HCT116 (cell line): ENCODE measurements at regions not wholly inside any gene's neighbourhood (a gene's known extent, or its start where the extent isn't known, plus 50 kb on each side); places are given as distances from the start of the nearest gene placed in this dataset.

Experiments used
- ATAC-seq: fragments of 200-7000 bp; cut with Tn5 transposase; 2 replicates; pipeline ENCODE4 v1.9.1; 2020; ENCODE audit warnings: mild to moderate bottlenecking, moderate library complexity
- BruUV-seq: library from RNA; stranded (reverse); fragments of 400-500 nt; replicated peaks from 2 replicates; lab custom pipeline; 2021; lab: Mats Ljungman, UMichigan
- CTCF ChIA-PET: fragments of 300-600 bp; sonication (Branson Sonifier 250); formaldehyde crosslinking; loops from one replicate; lab custom pipeline; 2021; ENCODE audit warnings: antibody characterized with exemption; lab: Charles Lee
- POLR2A ChIA-PET: fragments of 300-600, 350-600 bp; sonication (Branson Sonifier 250); formaldehyde crosslinking; loops from one replicate; lab custom pipeline; 2021; ENCODE audit warnings: antibody characterized with exemption; lab: Charles Lee
- RAD21 ChIA-PET, 2 experiments: fragments of 300-600 bp; sonication (Branson Sonifier 250); formaldehyde crosslinking; loops; one replicate each; lab custom pipeline; 2023; ENCODE audit warnings: low total read pairs in 2 of 2; ENCODE audit not compliant: uncharacterized antibody in 2 of 2, unreplicated experiment in 2 of 2, low non-redundant PET in 1 of 2; lab: Charles Lee
- DNase-seq: peaks from one replicate; pipeline ENCODE4 v3.0.0-alpha.2; 2010; ENCODE audit warnings: low read depth, low spot score
- H2AFZ ChIP-seq: fragments of 200-600 bp; shearing (Covaris generic), sonication (generic); 2 replicates; pipeline ENCODE4 v1.6.1; 2017; ENCODE audit warnings: low read depth, mixed run types, mixed read lengths, antibody characterized with exemption, low read length; ENCODE audit not compliant: poor library complexity, severe bottlenecking
- H3K27ac ChIP-seq: 2 replicates; pipeline ENCODE4 v1.5.1; 2012; ENCODE audit warnings: low read depth, low read length
- H3K27me3 ChIP-seq: fragments of 200-600 bp; sonication (generic); 2 replicates; pipeline ENCODE4 v1.6.1; 2016; ENCODE audit warnings: mixed run types, low read length, mixed read lengths; ENCODE audit not compliant: insufficient read depth
- H3K36me3 ChIP-seq, 2 experiments: fragments of 200-500 bp in 1 of 2; fragments of 200-600 bp in 1 of 2; sonication (Bioruptor generic) in 1 of 2; sonication (generic) in 1 of 2; 2 replicates each; pipeline versions ENCODE4 v1.5.1 to v1.6.1; 2014 to 2016; ENCODE audit warnings: low read length in 2 of 2, inconsistent platforms in 1 of 2, mixed read lengths in 1 of 2, mixed run types in 1 of 2; ENCODE audit not compliant: insufficient read depth in 2 of 2, control insufficient read depth in 1 of 2
- H3K4me1 ChIP-seq, 2 experiments: fragments of 200-600 bp in 1 of 2; sonication (generic) in 1 of 2; 2 replicates each; pipeline versions ENCODE4 v1.5.1 to v1.6.1; 2012 to 2017; ENCODE audit warnings: low read length in 2 of 2, inconsistent platforms in 1 of 2, mild to moderate bottlenecking in 1 of 2, mixed read lengths in 1 of 2, mixed run types in 1 of 2, moderate library complexity in 1 of 2; ENCODE audit not compliant: insufficient read depth in 2 of 2, control insufficient read depth in 1 of 2
- H3K4me2 ChIP-seq: fragments of 200-600 bp; sonication (generic); 2 replicates; pipeline ENCODE4 v1.6.1; 2017; ENCODE audit warnings: mixed run types, low read length, mixed read lengths
- H3K4me3 ChIP-seq, 2 experiments: fragments of 200-600 bp in 1 of 2; sonication (generic) in 1 of 2; replicated peaks in 1 of 2; 2 replicates each; pipeline ENCODE4 v1.5.1; 2011 to 2016; ENCODE audit warnings: low read length in 2 of 2, control low read depth in 1 of 2, low read depth in 1 of 2, mild to moderate bottlenecking in 1 of 2, mixed read lengths in 1 of 2, mixed run types in 1 of 2
- H3K79me2 ChIP-seq: fragments of 200-600 bp; sonication (generic); 2 replicates; pipeline ENCODE4 v1.6.1; 2017; ENCODE audit warnings: mild to moderate bottlenecking, mixed run types, low read length, moderate library complexity, mixed read lengths; ENCODE audit not compliant: insufficient read depth
- H3K9ac ChIP-seq: fragments of 200-600 bp; sonication (generic); 2 replicates; pipeline ENCODE4 v1.6.1; 2016; ENCODE audit warnings: low read length, mixed read lengths
- H3K9me2 ChIP-seq: fragments of 200-600 bp; sonication (generic), shearing (Covaris generic); 2 replicates; pipeline ENCODE4 v1.6.1; 2017; ENCODE audit warnings: mixed run types, mild to moderate bottlenecking, moderate library complexity; ENCODE audit not compliant: insufficient read depth
- H3K9me3 ChIP-seq, 2 experiments: fragments of 200-500 bp in 1 of 2; fragments of 200-600 bp in 1 of 2; sonication (Bioruptor generic) in 1 of 2; sonication (generic) in 1 of 2; 2 replicates each; pipeline ENCODE4 v1.6.1; 2014 to 2017; ENCODE audit warnings: low read length in 2 of 2, mixed read lengths in 2 of 2, inconsistent platforms in 1 of 2, low read depth in 1 of 2, mild to moderate bottlenecking in 1 of 2, mixed run types in 1 of 2, moderate library complexity in 1 of 2; ENCODE audit not compliant: control insufficient read depth in 1 of 2, insufficient read depth in 1 of 2
- H4K20me1 ChIP-seq: fragments of 200-600 bp; sonication (generic), shearing (Covaris generic); 2 replicates; pipeline ENCODE4 v1.6.1; 2017; ENCODE audit warnings: mixed run types, mild to moderate bottlenecking, moderate library complexity; ENCODE audit not compliant: insufficient read depth
- CBX3 ChIP-seq: IDR thresholded peaks from 2 replicates; pipeline ENCODE4 v1.6.1; 2012; ENCODE audit warnings: low read depth
- CEBPB ChIP-seq: IDR thresholded peaks from 2 replicates; pipeline ENCODE4 v1.6.1; 2012; ENCODE audit warnings: low read depth
- EGR1 ChIP-seq: IDR thresholded peaks from 2 replicates; pipeline ENCODE4 v1.6.1; 2012; ENCODE audit warnings: low read depth
- EZH2 ChIP-seq: fragments of 200-600 bp; sonication (generic); IDR thresholded peaks from 2 replicates; pipeline ENCODE4 v1.6.1; 2017; ENCODE audit warnings: antibody characterized with exemption, mixed run types
- FOSL1 ChIP-seq: IDR thresholded peaks from 2 replicates; pipeline ENCODE4 v1.6.1; 2012; ENCODE audit warnings: low read depth
- JUND ChIP-seq: IDR thresholded peaks from 2 replicates; pipeline ENCODE4 v1.6.1; 2012
- SIN3A ChIP-seq: IDR thresholded peaks from 2 replicates; pipeline ENCODE4 v1.6.1; 2012; ENCODE audit warnings: low read depth
- SP1 ChIP-seq: IDR thresholded peaks from 2 replicates; pipeline ENCODE4 v1.6.1; 2012; ENCODE audit warnings: low read depth
- SRF ChIP-seq: IDR thresholded peaks from 2 replicates; pipeline ENCODE4 v1.6.1; 2012; ENCODE audit warnings: low read depth
- TCF7L2 ChIP-seq: IDR thresholded peaks from 2 replicates; pipeline ENCODE4 v1.7.0; 2011; ENCODE audit warnings: borderline replicate concordance, inconsistent platforms; ENCODE audit not compliant: insufficient read depth, insufficient read length; ENCODE audit errors: extremely low read depth
- YY1 ChIP-seq: IDR thresholded peaks from 2 replicates; pipeline ENCODE4 v1.6.1; 2011; ENCODE audit warnings: low read length, low read depth, moderate library complexity, mild to moderate bottlenecking; ENCODE audit not compliant: insufficient replicate concordance; ENCODE audit errors: extremely low read depth
- ZFX ChIP-seq: fragments of 450-650 bp; IDR thresholded peaks from 2 replicates; pipeline ENCODE4 v1.6.1; 2017
- ZNF274 ChIP-seq: fragments of 200-500 bp; sonication (Bioruptor generic); IDR thresholded peaks from 2 replicates; pipeline ENCODE4 v1.6.1; 2014; ENCODE audit warnings: mild to moderate bottlenecking, low read depth, low read length, inconsistent platforms
- intact Hi-C: fragments of 100-400 bp; cut with micrococcal nuclease; formaldehyde crosslinking; loops from 2 replicates; pipeline ENCODE4 v1.10.0; 2022
- TF ChIP-seq, protein P1 (sequence below): IDR thresholded peaks from 2 replicates; pipeline ENCODE4 v1.6.1; 2012
- TF ChIP-seq, protein P2 (sequence below): IDR thresholded peaks from 2 replicates; pipeline ENCODE4 v1.6.1; 2012; ENCODE audit warnings: low read depth
- TF ChIP-seq, protein P3 (sequence below): IDR thresholded peaks from 2 replicates; pipeline ENCODE4 v1.6.1; 2011; ENCODE audit warnings: mild to moderate bottlenecking, low read length, moderate library complexity; ENCODE audit not compliant: insufficient replicate concordance; ENCODE audit errors: extremely low read depth
- TF ChIP-seq, protein P4 (sequence below): IDR thresholded peaks from 2 replicates; pipeline ENCODE4 v1.6.1; 2012
- TF ChIP-seq, protein P5 (sequence below), 3 experiments: fragments of 200-600 bp in 1 of 3; sonication (generic) in 1 of 3; IDR thresholded peaks in 2 of 3; conservative IDR thresholded peaks in 1 of 3; 2 replicates each; pipeline ENCODE4 v1.5.1; 2012 to 2017; ENCODE audit warnings: low read depth in 2 of 3, low read length in 2 of 3, antibody characterized with exemption in 1 of 3, borderline replicate concordance in 1 of 3, control low read depth in 1 of 3, mild to moderate bottlenecking in 1 of 3, mixed read lengths in 1 of 3, mixed run types in 1 of 3, moderate library complexity in 1 of 3; ENCODE audit not compliant: insufficient read depth in 1 of 3

DNA sequence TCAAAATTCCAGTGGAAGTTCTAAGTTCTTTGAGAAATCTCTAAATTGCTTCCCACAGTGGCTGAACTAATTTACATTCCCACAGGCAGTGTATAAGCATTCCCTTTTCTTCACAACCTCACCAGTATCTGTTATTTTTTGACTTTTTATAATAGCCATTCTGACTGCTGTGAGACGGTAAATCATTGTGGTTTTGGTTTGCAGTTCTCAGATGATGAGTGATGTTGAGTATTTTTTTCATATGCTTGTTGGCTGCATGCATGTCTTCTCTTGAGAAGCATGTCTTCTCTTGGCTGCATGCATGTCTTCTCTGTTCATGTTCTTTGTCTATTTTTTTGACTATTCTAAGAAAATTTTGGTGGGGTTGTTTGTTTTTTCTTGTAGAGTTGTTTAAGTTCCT is 499.6 kb upstream of the CCDC54 start:
- H3K9me3 ChIP-seq: no peaks in the 10 kb centered on the region
- CTCF ChIA-PET: no interaction called here
- no peak overlapping the region for H3K4me2 ChIP-seq
- POLR2A ChIA-PET: no interaction called here
- H3K4me1 ChIP-seq: no peaks in the 10 kb centered on the region
- no peak overlapping the region for H3K9ac ChIP-seq
- no peaks in the 10 kb centered on the region for H3K27me3 ChIP-seq
- intact Hi-C loops: no loop called here
- H3K79me2 ChIP-seq: no peaks in the 10 kb centered on the region
- no peak for ATAC-seq
- no peak for TF ChIP-seq ZFX
- TF ChIP-seq, protein P1, sequence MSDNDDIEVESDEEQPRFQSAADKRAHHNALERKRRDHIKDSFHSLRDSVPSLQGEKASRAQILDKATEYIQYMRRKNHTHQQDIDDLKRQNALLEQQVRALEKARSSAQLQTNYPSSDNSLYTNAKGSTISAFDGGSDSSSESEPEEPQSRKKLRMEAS: no peak
- TF ChIP-seq CBX3: no peak
- no peak for TF ChIP-seq CEBPB
- no peak for TF ChIP-seq JUND
- no peak for TF ChIP-seq SP1
- TF ChIP-seq, protein P2, sequence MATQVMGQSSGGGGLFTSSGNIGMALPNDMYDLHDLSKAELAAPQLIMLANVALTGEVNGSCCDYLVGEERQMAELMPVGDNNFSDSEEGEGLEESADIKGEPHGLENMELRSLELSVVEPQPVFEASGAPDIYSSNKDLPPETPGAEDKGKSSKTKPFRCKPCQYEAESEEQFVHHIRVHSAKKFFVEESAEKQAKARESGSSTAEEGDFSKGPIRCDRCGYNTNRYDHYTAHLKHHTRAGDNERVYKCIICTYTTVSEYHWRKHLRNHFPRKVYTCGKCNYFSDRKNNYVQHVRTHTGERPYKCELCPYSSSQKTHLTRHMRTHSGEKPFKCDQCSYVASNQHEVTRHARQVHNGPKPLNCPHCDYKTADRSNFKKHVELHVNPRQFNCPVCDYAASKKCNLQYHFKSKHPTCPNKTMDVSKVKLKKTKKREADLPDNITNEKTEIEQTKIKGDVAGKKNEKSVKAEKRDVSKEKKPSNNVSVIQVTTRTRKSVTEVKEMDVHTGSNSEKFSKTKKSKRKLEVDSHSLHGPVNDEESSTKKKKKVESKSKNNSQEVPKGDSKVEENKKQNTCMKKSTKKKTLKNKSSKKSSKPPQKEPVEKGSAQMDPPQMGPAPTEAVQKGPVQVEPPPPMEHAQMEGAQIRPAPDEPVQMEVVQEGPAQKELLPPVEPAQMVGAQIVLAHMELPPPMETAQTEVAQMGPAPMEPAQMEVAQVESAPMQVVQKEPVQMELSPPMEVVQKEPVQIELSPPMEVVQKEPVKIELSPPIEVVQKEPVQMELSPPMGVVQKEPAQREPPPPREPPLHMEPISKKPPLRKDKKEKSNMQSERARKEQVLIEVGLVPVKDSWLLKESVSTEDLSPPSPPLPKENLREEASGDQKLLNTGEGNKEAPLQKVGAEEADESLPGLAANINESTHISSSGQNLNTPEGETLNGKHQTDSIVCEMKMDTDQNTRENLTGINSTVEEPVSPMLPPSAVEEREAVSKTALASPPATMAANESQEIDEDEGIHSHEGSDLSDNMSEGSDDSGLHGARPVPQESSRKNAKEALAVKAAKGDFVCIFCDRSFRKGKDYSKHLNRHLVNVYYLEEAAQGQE: no peak
- TF ChIP-seq EZH2: no peak
- no peak for TF ChIP-seq ZNF274
- TF ChIP-seq, protein P3, sequence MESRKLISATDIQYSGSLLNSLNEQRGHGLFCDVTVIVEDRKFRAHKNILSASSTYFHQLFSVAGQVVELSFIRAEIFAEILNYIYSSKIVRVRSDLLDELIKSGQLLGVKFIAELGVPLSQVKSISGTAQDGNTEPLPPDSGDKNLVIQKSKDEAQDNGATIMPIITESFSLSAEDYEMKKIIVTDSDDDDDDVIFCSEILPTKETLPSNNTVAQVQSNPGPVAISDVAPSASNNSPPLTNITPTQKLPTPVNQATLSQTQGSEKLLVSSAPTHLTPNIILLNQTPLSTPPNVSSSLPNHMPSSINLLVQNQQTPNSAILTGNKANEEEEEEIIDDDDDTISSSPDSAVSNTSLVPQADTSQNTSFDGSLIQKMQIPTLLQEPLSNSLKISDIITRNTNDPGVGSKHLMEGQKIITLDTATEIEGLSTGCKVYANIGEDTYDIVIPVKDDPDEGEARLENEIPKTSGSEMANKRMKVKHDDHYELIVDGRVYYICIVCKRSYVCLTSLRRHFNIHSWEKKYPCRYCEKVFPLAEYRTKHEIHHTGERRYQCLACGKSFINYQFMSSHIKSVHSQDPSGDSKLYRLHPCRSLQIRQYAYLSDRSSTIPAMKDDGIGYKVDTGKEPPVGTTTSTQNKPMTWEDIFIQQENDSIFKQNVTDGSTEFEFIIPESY: no peak
- TF ChIP-seq, protein P4, sequence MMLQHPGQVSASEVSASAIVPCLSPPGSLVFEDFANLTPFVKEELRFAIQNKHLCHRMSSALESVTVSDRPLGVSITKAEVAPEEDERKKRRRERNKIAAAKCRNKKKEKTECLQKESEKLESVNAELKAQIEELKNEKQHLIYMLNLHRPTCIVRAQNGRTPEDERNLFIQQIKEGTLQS: no peak
- TF ChIP-seq FOSL1: no peak
- TF ChIP-seq, protein P5, sequence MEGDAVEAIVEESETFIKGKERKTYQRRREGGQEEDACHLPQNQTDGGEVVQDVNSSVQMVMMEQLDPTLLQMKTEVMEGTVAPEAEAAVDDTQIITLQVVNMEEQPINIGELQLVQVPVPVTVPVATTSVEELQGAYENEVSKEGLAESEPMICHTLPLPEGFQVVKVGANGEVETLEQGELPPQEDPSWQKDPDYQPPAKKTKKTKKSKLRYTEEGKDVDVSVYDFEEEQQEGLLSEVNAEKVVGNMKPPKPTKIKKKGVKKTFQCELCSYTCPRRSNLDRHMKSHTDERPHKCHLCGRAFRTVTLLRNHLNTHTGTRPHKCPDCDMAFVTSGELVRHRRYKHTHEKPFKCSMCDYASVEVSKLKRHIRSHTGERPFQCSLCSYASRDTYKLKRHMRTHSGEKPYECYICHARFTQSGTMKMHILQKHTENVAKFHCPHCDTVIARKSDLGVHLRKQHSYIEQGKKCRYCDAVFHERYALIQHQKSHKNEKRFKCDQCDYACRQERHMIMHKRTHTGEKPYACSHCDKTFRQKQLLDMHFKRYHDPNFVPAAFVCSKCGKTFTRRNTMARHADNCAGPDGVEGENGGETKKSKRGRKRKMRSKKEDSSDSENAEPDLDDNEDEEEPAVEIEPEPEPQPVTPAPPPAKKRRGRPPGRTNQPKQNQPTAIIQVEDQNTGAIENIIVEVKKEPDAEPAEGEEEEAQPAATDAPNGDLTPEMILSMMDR (IDR thresholded peaks at IDR 0.05 in 2 of 3, conservative IDR thresholded peaks at IDR 0.05 in 1 of 3; ENCODE audit: borderline replicate concordance in 1 of 3, insufficient read depth in 1 of 3, low read depth in 2 of 3, low read length in 2 of 3): no peak
- no peak for TF ChIP-seq YY1
- no peak for TF ChIP-seq TCF7L2
- TF ChIP-seq SRF: no peak
- TF ChIP-seq SIN3A: no peak
- TF ChIP-seq EGR1: no peak
- no peak overlapping the region for H2AFZ ChIP-seq
- H3K36me3 ChIP-seq: no peaks in the 10 kb centered on the region
- BruUV-seq: no TSS peak
- no peak overlapping the region for H3K4me3 ChIP-seq
- H4K20me1 ChIP-seq: no peaks in the 10 kb centered on the region
- no peaks in the 10 kb centered on the region for H3K9me2 ChIP-seq
- no peak for DNase-seq
- RAD21 ChIA-PET: no interaction called here
- H3K27ac ChIP-seq: no peak overlapping the region
